Fibroblast of the aortic adventitia (primary cell): ENCODE measurements at regions not wholly inside any gene's neighbourhood (a gene's known extent, or its start where the extent isn't known, plus 50 kb on each side); places are given as distances from the start of the nearest gene placed in this dataset.

Experiments used
- DNase-seq: peaks from one replicate; pipeline ENCODE4 v3.0.0-alpha.2; 2010; ENCODE audit warnings: low read depth
- H3K4me3 ChIP-seq: 2 replicates; pipeline ENCODE4 v1.5.1; 2011; ENCODE audit warnings: low read depth, mild to moderate bottlenecking, control low read depth, low read length, moderate library complexity
- CTCF ChIP-seq: IDR thresholded peaks from 2 replicates; pipeline ENCODE4 v1.5.1; 2011; ENCODE audit warnings: mild to moderate bottlenecking, low read length, control low read depth, inconsistent platforms; ENCODE audit not compliant: insufficient read depth

- H3K4me3 ChIP-seq = no peak overlapping the region
- no peak for TF ChIP-seq CTCF
- DNase-seq = no peak
Observed at GRCh38 chr19:28841531-28841930, 371.4 kb downstream of the UQCRFS1 start.

- no peak overlapping the region for H3K4me3 ChIP-seq
- DNase-seq = no peak
- TF ChIP-seq CTCF = no peak
Observed at GRCh38 chr19:28840891-28841290, 372.1 kb downstream of the UQCRFS1 start.

- no peak for TF ChIP-seq CTCF
- no peak overlapping the region for H3K4me3 ChIP-seq
- DNase-seq = no peak
Observed at GRCh38 chr19:28839455-28839854, 373.5 kb downstream of the UQCRFS1 start.

GRCh38 chr19:28838909-28839308, 374.0 kb downstream of the UQCRFS1 start:
- no peak for TF ChIP-seq CTCF
- no peak for DNase-seq
- no peak overlapping the region for H3K4me3 ChIP-seq

- no peak for TF ChIP-seq CTCF
- DNase-seq = no peak
- no peak overlapping the region for H3K4me3 ChIP-seq
Observed at GRCh38 chr19:28836421-28836820, 376.5 kb downstream of the UQCRFS1 start.

- TF ChIP-seq CTCF = no peak
- no peak overlapping the region for H3K4me3 ChIP-seq
- DNase-seq = no peak
Observed at GRCh38 chr19:28834996-28835395, 378.0 kb downstream of the UQCRFS1 start.

GRCh38 chr19:28831462-28831861, 381.5 kb downstream of the UQCRFS1 start:
- no peak overlapping the region for H3K4me3 ChIP-seq
- no peak for DNase-seq
- no peak for TF ChIP-seq CTCF
